IMR-90 (cell line): ENCODE measurements at regions not wholly inside any gene's neighbourhood (a gene's known extent, or its start where the extent isn't known, plus 50 kb on each side); places are given as distances from the start of the nearest gene placed in this dataset.

Experiments used
- ATAC-seq: fragments of 200-7000 bp; cut with Tn5 transposase; 2 replicates; pipeline ENCODE4 v1.9.1; 2020; ENCODE audit warnings: low read depth, mild to moderate bottlenecking, moderate library complexity
- BruUV-seq: library from RNA; stranded (reverse); fragments of 400-500 nt; replicated peaks from 2 replicates; lab custom pipeline; 2021; lab: Mats Ljungman, UMichigan
- CTCF ChIA-PET: fragments of 300-600 bp; formaldehyde crosslinking; extraction: SDS; loops from one replicate; lab custom pipeline; 2021; ENCODE audit warnings: antibody characterized with exemption; lab: Yijun Ruan, JAX
- POLR2A ChIA-PET: fragments of 300-600 bp; sonication (Branson Sonifier 250); formaldehyde crosslinking; loops from one replicate; lab custom pipeline; 2022; ENCODE audit warnings: antibody characterized with exemption; ENCODE audit not compliant: unreplicated experiment; lab: Charles Lee
- DNase-seq: peaks from one replicate; pipeline ENCODE4 v3.0.0; 2013
- H2AFZ ChIP-seq: replicated peaks from 2 replicates; pipeline ENCODE3; 2013; ENCODE audit warnings: low read length, mild to moderate bottlenecking; ENCODE audit not compliant: poor library complexity
- H2AK5ac ChIP-seq: 2 replicates; pipeline ENCODE4 v1.6.1; 2013; ENCODE audit warnings: low read depth, low read length, inconsistent platforms
- H2AK9ac ChIP-seq: replicated peaks from 2 replicates; pipeline ENCODE3; 2013; ENCODE audit warnings: mild to moderate bottlenecking, low read depth, low read length, moderate library complexity; ENCODE audit not compliant: poor library complexity
- H2BK120ac ChIP-seq: 2 replicates; pipeline ENCODE4 v1.6.1; 2013; ENCODE audit warnings: low read depth, low read length, inconsistent platforms
- H2BK15ac ChIP-seq: 3 replicates; pipeline ENCODE4 v1.6.1; 2013; ENCODE audit warnings: low read depth, low read length, inconsistent platforms
- H2BK20ac ChIP-seq: 2 replicates; pipeline ENCODE4 v1.6.1; 2013; ENCODE audit warnings: low read depth, mild to moderate bottlenecking, inconsistent platforms, low read length, moderate library complexity
- H2BK5ac ChIP-seq: 2 replicates; pipeline ENCODE4 v1.6.1; 2013; ENCODE audit warnings: mild to moderate bottlenecking, low read depth, low read length, inconsistent platforms; ENCODE audit not compliant: poor library complexity, severe bottlenecking
- H3K14ac ChIP-seq: replicated peaks from 2 replicates; pipeline ENCODE4 v1.6.1; 2013; ENCODE audit warnings: low read depth, low read length, inconsistent platforms
- H3K18ac ChIP-seq: 2 replicates; pipeline ENCODE4 v1.6.1; 2013; ENCODE audit warnings: low read depth, low read length, control low read depth
- H3K23ac ChIP-seq: 2 replicates; pipeline ENCODE4 v1.6.1; 2013; ENCODE audit warnings: low read depth, low read length, inconsistent platforms
- H3K27ac ChIP-seq: 2 replicates; pipeline ENCODE4 v1.5.1; 2013; ENCODE audit warnings: mild to moderate bottlenecking, control low read depth, low read length; ENCODE audit not compliant: insufficient read depth
- H3K27me3 ChIP-seq: 2 replicates; pipeline ENCODE4 v1.6.1; 2013; ENCODE audit warnings: low read length; ENCODE audit not compliant: control insufficient read depth, insufficient read depth
- H3K36me3 ChIP-seq: 2 replicates; pipeline ENCODE4 v1.6.1; 2013; ENCODE audit warnings: low read length, mixed read lengths; ENCODE audit not compliant: control insufficient read depth, insufficient read depth
- H3K4ac ChIP-seq: 2 replicates; pipeline ENCODE4 v1.6.1; 2013; ENCODE audit warnings: low read depth, low read length, inconsistent platforms
- H3K4me1 ChIP-seq: 2 replicates; pipeline ENCODE4 v1.6.1; 2013; ENCODE audit warnings: low read length, mixed read lengths; ENCODE audit not compliant: control insufficient read depth, insufficient read depth
- H3K4me2 ChIP-seq: 2 replicates; pipeline ENCODE4 v1.6.1; 2013; ENCODE audit warnings: low read depth, mild to moderate bottlenecking, control low read depth, low read length, moderate library complexity
- H3K4me3 ChIP-seq: 2 replicates; pipeline ENCODE4 v1.5.1; 2013; ENCODE audit warnings: low read depth, mild to moderate bottlenecking, control low read depth, low read length, moderate library complexity; ENCODE audit not compliant: insufficient read depth
- H3K56ac ChIP-seq: 2 replicates; pipeline ENCODE4 v1.6.1; 2013; ENCODE audit warnings: low read length, inconsistent platforms; ENCODE audit not compliant: insufficient read depth; ENCODE audit errors: extremely low read depth
- H3K79me1 ChIP-seq, 2 experiments: 2 replicates each; pipeline ENCODE4 v1.6.1; 2013; ENCODE audit warnings: low read length in 2 of 2, inconsistent platforms in 1 of 2, low read depth in 1 of 2
- H3K9ac ChIP-seq: 2 replicates; pipeline ENCODE4 v1.6.1; 2013; ENCODE audit warnings: low read depth, low read length, control low read depth
- H3K9me1 ChIP-seq: 2 replicates; pipeline ENCODE4 v1.6.1; 2013; ENCODE audit warnings: low read length, inconsistent platforms; ENCODE audit not compliant: insufficient read depth
- H3K9me3 ChIP-seq: 2 replicates; pipeline ENCODE4 v1.6.1; 2013; ENCODE audit warnings: low read length; ENCODE audit not compliant: control insufficient read depth, insufficient read depth
- H4K20me1 ChIP-seq: 2 replicates; pipeline ENCODE4 v1.6.1; 2013; ENCODE audit warnings: low read length, inconsistent platforms; ENCODE audit not compliant: insufficient read depth
- H4K5ac ChIP-seq: 2 replicates; pipeline ENCODE4 v1.6.1; 2013; ENCODE audit warnings: mild to moderate bottlenecking, low read depth, low read length, control low read depth
- H4K8ac ChIP-seq, 2 experiments: 2 replicates each; pipeline ENCODE4 v1.6.1; 2013; ENCODE audit warnings: low read depth in 2 of 2, low read length in 2 of 2, control low read depth in 1 of 2, inconsistent platforms in 1 of 2
- H4K91ac ChIP-seq: 2 replicates; pipeline ENCODE4 v1.6.1; 2013; ENCODE audit warnings: low read depth, low read length, inconsistent platforms; ENCODE audit not compliant: insufficient read depth
- BHLHE40 ChIP-seq: fragments of 150-350 bp; IDR thresholded peaks from 2 replicates; pipeline ENCODE4 v1.6.1; 2016; ENCODE audit warnings: mild to moderate bottlenecking, low read depth, low read length
- CEBPB ChIP-seq: IDR thresholded peaks from 2 replicates; pipeline ENCODE4 v1.6.1; 2012; ENCODE audit warnings: low read depth, low read length, improper control_type of control experiment
- NFE2L2 ChIP-seq: fragments of 150-350 bp; IDR thresholded peaks from 2 replicates; pipeline ENCODE4 v1.6.1; 2016; ENCODE audit warnings: low read depth, mild to moderate bottlenecking, low read length
- POLR2A ChIP-seq: IDR thresholded peaks from 2 replicates; pipeline ENCODE4 v1.6.1; 2012; ENCODE audit warnings: mild to moderate bottlenecking, low read depth, low read length
- RFX5 ChIP-seq: IDR thresholded peaks from 2 replicates; pipeline ENCODE4 v1.8.0; 2012; ENCODE audit warnings: low read depth, mild to moderate bottlenecking, low read length, moderate library complexity
- SMC3 ChIP-seq: fragments of 150-350 bp; IDR thresholded peaks from 2 replicates; pipeline ENCODE4 v1.6.1; 2016; ENCODE audit warnings: low read depth, mild to moderate bottlenecking, antibody characterized with exemption, low read length, moderate library complexity
- WGBS, 2 experiments: methylation state at CpG; one replicate each; pipeline versions ENCODE4 v1.1.5 to v1.1.7; 2013; ENCODE audit warnings: missing lambda C conversion rate in 2 of 2; ENCODE audit not compliant: insufficient read length in 1 of 2; ENCODE audit errors: extremely low coverage in 2 of 2; 5-methylcytosine and 5-hydroxymethylcytosine counted together
- dilution Hi-C: fragments of 300-500 bp; cut with HindIII; formaldehyde crosslinking; loops from one replicate; pipeline ENCODE4 v1.14.3; 2018; ENCODE audit warnings: low sequenced_read_pairs; ENCODE audit not compliant: unreplicated experiment
- in situ Hi-C: fragments of 300-500 bp; cut with MboI; formaldehyde crosslinking; loops from 3 replicates; pipeline ENCODE4 v1.14.3; 2019; ENCODE audit warnings: low sequenced_read_pairs, inconsistent platforms, mixed read lengths
- intact Hi-C: fragments of 100-400 bp; cut with micrococcal nuclease; formaldehyde crosslinking; loops from 2 replicates; pipeline ENCODE4 v1.10.0; 2022

DNA sequence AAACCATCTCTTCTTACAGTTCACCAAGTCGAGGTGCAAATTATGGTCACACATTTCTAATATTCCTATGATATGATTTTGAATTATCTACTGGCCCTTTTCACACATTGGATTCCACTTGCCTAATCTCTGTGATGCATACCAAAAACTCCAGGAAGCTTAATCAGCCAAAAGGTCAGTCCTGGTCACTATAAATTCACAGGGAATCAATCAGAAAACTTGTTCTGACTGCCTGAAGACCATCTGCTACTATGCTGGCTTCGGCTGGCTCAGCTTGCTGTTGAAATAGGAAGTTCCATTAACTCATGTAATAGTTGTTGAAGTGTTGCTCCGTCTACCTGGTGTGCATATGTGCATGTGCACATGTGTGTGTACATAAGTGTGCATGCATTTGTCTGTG is 142.8 kb upstream of the FLRT2 start:
- no peak overlapping the region for H2BK20ac ChIP-seq
- no peak overlapping the region for H2BK15ac ChIP-seq
- ChIA-PET POLR2A (no interaction called here), CTCF (interaction anchor here (1.2 kb wide), 1 partner anchor 51 kb away, joined by 3 read pairs; no protein-coding TSS in a partner anchor)
- no peaks in the 10 kb centered on the region for H3K9me3 ChIP-seq
- intact Hi-C loops = no loop called here
- ATAC-seq (no peak), DNase-seq (no peak)
- no peak overlapping the region for H4K8ac ChIP-seq
- H3K4me3 ChIP-seq = no peak overlapping the region
- no peak overlapping the region for H2BK5ac ChIP-seq
- no peaks in the 10 kb centered on the region for H3K4me1 ChIP-seq
- no peak overlapping the region for H3K27ac ChIP-seq
- no peak overlapping the region for H3K56ac ChIP-seq
- dilution Hi-C loops = no loop called here
- H3K14ac ChIP-seq = no peak overlapping the region
- WGBS, 2 experiments = 100% methylated on average over 1 of the region's 3 CpGs; no CpG with 5 or more reads in 1 of the 2 experiments
- no peaks in the 10 kb centered on the region for H4K20me1 ChIP-seq
- no peak overlapping the region for H3K23ac ChIP-seq
- no peak overlapping the region for H2AK9ac ChIP-seq
- no peaks in the 10 kb centered on the region for H3K9me1 ChIP-seq
- no peaks in the 10 kb centered on the region for H3K79me1 ChIP-seq
- in situ Hi-C loops = no loop called here
- H2BK120ac ChIP-seq = no peak overlapping the region
- no peak for TF ChIP-seq CEBPB
- TF ChIP-seq NFE2L2 = no peak
- no peak for TF ChIP-seq BHLHE40
- TF ChIP-seq SMC3 = no peak
- no peak for TF ChIP-seq POLR2A
- TF ChIP-seq RFX5 = no peak
- no peak overlapping the region for H3K9ac ChIP-seq
- H2AK5ac ChIP-seq = no peak overlapping the region
- H3K36me3 ChIP-seq = no peaks in the 10 kb centered on the region
- no peaks in the 10 kb centered on the region for H3K27me3 ChIP-seq
- H3K4me2 ChIP-seq = no peak overlapping the region
- no peak overlapping the region for H4K5ac ChIP-seq
- no peak overlapping the region for H4K91ac ChIP-seq
- no peak overlapping the region for H3K4ac ChIP-seq
- H3K18ac ChIP-seq = no peak overlapping the region
- BruUV-seq = no TSS peak
- H2AFZ ChIP-seq = no peak overlapping the region
